ENCODE measurements at regions not wholly inside any gene's neighbourhood (a gene's known extent, or its start where the extent isn't known, plus 50 kb on each side); places are given as distances from the start of the nearest gene placed in this dataset.

DNA sequence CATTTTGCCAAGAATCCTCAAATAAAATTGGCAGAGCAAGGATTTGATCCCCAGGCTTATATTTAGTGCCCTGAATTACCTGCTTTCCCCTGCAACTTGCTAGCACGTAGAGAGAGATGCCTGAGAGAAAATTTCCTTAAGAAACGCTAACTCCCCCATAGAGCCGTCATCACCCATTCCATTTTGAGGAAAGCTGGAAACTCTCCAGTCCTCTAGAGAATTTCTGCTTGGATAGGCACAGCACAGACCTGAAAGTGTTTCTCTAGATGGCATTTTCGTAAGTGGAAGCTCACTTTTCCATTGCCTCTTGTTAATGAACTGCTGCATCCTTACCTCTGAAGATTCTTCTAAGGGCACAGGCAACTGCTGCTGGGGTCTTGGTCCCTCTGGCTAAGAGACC is 277.8 kb upstream of the SIX2 start:
- Histone ChIP-seq H4K20me1 (ENCODE audit: insufficient read depth, poor library complexity, severe bottlenecking) (no peaks in the 10 kb centered on the region), H3K4me1 (ENCODE audit: insufficient read depth) (no peaks in the 10 kb centered on the region), H3K27me3 (no peaks in the 10 kb centered on the region), H3K27ac (no peak overlapping the region), H3K9me2 (replicated peaks; ENCODE audit: insufficient read depth) (no peaks in the 10 kb centered on the region), H3K4me3 (no peak overlapping the region), H2AFZ (no peak overlapping the region), H3K36me3 (replicated peaks; ENCODE audit: insufficient read depth, low read depth) (no peaks in the 10 kb centered on the region), H3K9me3 (ENCODE audit: low read depth) (no peaks in the 10 kb centered on the region), H3K4me2 (no peak overlapping the region), H3K79me2 (no peaks in the 10 kb centered on the region)
- TF ChIP-seq EZH2 (IDR thresholded peaks at IDR 0.05; ENCODE audit: borderline replicate concordance) (no peak), EZH2phosphoT487 (IDR thresholded peaks at IDR 0.05; ENCODE audit: low read depth, severe bottlenecking, unreplicated experiment) (no peak)
- TF ChIP-seq, protein P1, sequence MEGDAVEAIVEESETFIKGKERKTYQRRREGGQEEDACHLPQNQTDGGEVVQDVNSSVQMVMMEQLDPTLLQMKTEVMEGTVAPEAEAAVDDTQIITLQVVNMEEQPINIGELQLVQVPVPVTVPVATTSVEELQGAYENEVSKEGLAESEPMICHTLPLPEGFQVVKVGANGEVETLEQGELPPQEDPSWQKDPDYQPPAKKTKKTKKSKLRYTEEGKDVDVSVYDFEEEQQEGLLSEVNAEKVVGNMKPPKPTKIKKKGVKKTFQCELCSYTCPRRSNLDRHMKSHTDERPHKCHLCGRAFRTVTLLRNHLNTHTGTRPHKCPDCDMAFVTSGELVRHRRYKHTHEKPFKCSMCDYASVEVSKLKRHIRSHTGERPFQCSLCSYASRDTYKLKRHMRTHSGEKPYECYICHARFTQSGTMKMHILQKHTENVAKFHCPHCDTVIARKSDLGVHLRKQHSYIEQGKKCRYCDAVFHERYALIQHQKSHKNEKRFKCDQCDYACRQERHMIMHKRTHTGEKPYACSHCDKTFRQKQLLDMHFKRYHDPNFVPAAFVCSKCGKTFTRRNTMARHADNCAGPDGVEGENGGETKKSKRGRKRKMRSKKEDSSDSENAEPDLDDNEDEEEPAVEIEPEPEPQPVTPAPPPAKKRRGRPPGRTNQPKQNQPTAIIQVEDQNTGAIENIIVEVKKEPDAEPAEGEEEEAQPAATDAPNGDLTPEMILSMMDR (IDR thresholded peaks at IDR 0.05; ENCODE audit: poor library complexity) = no peak
- no peak for DNase-seq (ENCODE audit: low spot score)
- WGBS (ENCODE audit: low lambda C conversion rate, missing lambda C conversion rate) = 87% methylated on average over 4 of the region's 4 CpGs

GRCh38 chr2:45285771-45286390 is 276.6 kb upstream of the SIX2 start:
- Histone ChIP-seq H3K4me3 (no peak overlapping the region), H3K36me3 (replicated peaks; ENCODE audit: insufficient read depth, low read depth) (no peaks in the 10 kb centered on the region), H4K20me1 (ENCODE audit: insufficient read depth, poor library complexity, severe bottlenecking) (no peaks in the 10 kb centered on the region), H3K4me1 (ENCODE audit: insufficient read depth) (peaks cover 7% of the 10 kb centered on the region), H2AFZ (no peak overlapping the region), H3K9me3 (ENCODE audit: low read depth) (no peaks in the 10 kb centered on the region), H3K27ac (no peak overlapping the region), H3K79me2 (no peaks in the 10 kb centered on the region), H3K9me2 (replicated peaks; ENCODE audit: insufficient read depth) (no peaks in the 10 kb centered on the region), H3K27me3 (no peaks in the 10 kb centered on the region), H3K4me2 (no peak overlapping the region)
- 66% methylated on average over 4 of the region's 4 CpGs for WGBS (ENCODE audit: low lambda C conversion rate, missing lambda C conversion rate)
- TF ChIP-seq EZH2 (IDR thresholded peaks at IDR 0.05; ENCODE audit: borderline replicate concordance) = no peak
- TF ChIP-seq, protein P1 (IDR thresholded peaks at IDR 0.05; ENCODE audit: poor library complexity) = no peak
- no peak for TF ChIP-seq EZH2phosphoT487 (IDR thresholded peaks at IDR 0.05; ENCODE audit: low read depth, severe bottlenecking, unreplicated experiment)
- DNase-seq (ENCODE audit: low spot score) = no peak

DNA sequence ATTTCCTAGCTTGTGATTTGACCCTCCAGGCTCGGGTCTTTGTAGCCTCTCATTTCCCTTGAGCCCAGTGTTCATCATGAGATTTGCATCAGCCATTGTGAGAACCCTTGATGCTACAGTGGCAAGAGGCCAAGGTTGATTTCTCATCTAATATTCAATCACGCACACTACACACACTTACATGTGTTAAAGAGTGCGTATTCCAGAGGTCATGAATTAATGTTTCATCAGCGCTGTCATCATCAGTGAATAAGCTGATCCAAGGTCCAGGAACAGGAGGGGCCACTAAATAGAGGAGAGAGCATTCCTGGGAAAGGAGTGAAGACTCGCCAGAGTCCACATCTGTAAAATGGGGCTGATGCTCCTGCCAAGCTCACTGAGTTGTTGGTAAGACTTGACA is 276.1 kb upstream of the SIX2 start:
- H3K27me3 ChIP-seq = no peaks in the 10 kb centered on the region
- peaks cover 12% of the 10 kb centered on the region for H3K4me1 ChIP-seq (ENCODE audit: insufficient read depth)
- no peaks in the 10 kb centered on the region for H3K79me2 ChIP-seq
- H3K9me2 ChIP-seq (replicated peaks; ENCODE audit: insufficient read depth) = no peaks in the 10 kb centered on the region
- TF ChIP-seq, protein P1 (IDR thresholded peaks at IDR 0.05; ENCODE audit: poor library complexity) = no peak
- no peak for TF ChIP-seq EZH2phosphoT487 (IDR thresholded peaks at IDR 0.05; ENCODE audit: low read depth, severe bottlenecking, unreplicated experiment)
- no peak overlapping the region for H3K4me2 ChIP-seq
- no peak overlapping the region for H3K4me3 ChIP-seq
- WGBS (ENCODE audit: low lambda C conversion rate, missing lambda C conversion rate) = 95% methylated on average over 5 of the region's 5 CpGs
- no peaks in the 10 kb centered on the region for H3K9me3 ChIP-seq (ENCODE audit: low read depth)
- H3K36me3 ChIP-seq (replicated peaks; ENCODE audit: insufficient read depth, low read depth) = no peaks in the 10 kb centered on the region
- no peaks in the 10 kb centered on the region for H4K20me1 ChIP-seq (ENCODE audit: insufficient read depth, poor library complexity, severe bottlenecking)
- H2AFZ ChIP-seq = no peak overlapping the region
- DNase-seq (ENCODE audit: low spot score) = no peak
- no peak overlapping the region for H3K27ac ChIP-seq

GRCh38 chr2:45284621-45284995 is 275.4 kb upstream of the SIX2 start:
- Histone ChIP-seq H3K4me2 (no peak overlapping the region), H3K27ac (no peak overlapping the region), H4K20me1 (ENCODE audit: insufficient read depth, poor library complexity, severe bottlenecking) (no peaks in the 10 kb centered on the region), H3K79me2 (no peaks in the 10 kb centered on the region), H3K4me3 (no peak overlapping the region), H3K9me3 (ENCODE audit: low read depth) (no peaks in the 10 kb centered on the region), H3K36me3 (replicated peaks; ENCODE audit: insufficient read depth, low read depth) (no peaks in the 10 kb centered on the region), H2AFZ (no peak overlapping the region), H3K9me2 (replicated peaks; ENCODE audit: insufficient read depth) (no peaks in the 10 kb centered on the region), H3K4me1 (ENCODE audit: insufficient read depth) (peaks cover 15% of the 10 kb centered on the region), H3K27me3 (no peaks in the 10 kb centered on the region)
- DNase-seq (ENCODE audit: low spot score) = no peak
- TF ChIP-seq, protein P1 (IDR thresholded peaks at IDR 0.05; ENCODE audit: poor library complexity) = no peak
- no peak for TF ChIP-seq EZH2 (IDR thresholded peaks at IDR 0.05; ENCODE audit: borderline replicate concordance)
- TF ChIP-seq EZH2phosphoT487 (IDR thresholded peaks at IDR 0.05; ENCODE audit: low read depth, severe bottlenecking, unreplicated experiment) = no peak
- 91% methylated on average over 2 of the region's 2 CpGs for WGBS (ENCODE audit: low lambda C conversion rate, missing lambda C conversion rate)
